Lung (tissue), 11 donors: ENCODE measurements at regions not wholly inside any gene's neighbourhood (a gene's known extent, or its start where the extent isn't known, plus 50 kb on each side); places are given as distances from the start of the nearest gene placed in this dataset.

ENCODE experiments used
- ATAC-seq: fragments of 200-7000 bp; cut with Tn5 transposase; one replicate; pipeline ENCODE4 v1.9.1; 2020; ENCODE audit warnings: moderate number of reproducible peaks; ENCODE audit not compliant: insufficient read depth, low FRiP score
- DNase-seq, 3 donors: peaks; one replicate each; pipeline ENCODE4 v3.0.0-alpha.2; 2013 to 2017
- H3K27ac ChIP-seq, 2 donors: one replicate each; pipeline ENCODE4 v1.5.1; 2013; ENCODE audit warnings: mild to moderate bottlenecking in 2 of 2, moderate library complexity in 2 of 2, control low read depth in 1 of 2, inconsistent platforms in 1 of 2, low read depth in 1 of 2, low read length in 1 of 2
- H3K27me3 ChIP-seq, 3 donors: one replicate each; pipeline ENCODE4 v1.5.1; 2013; ENCODE audit warnings: low read length in 2 of 3; ENCODE audit not compliant: control insufficient read depth in 3 of 3, insufficient read depth in 3 of 3
- H3K36me3 ChIP-seq, 4 donors: one replicate each; pipeline ENCODE4 v1.5.1; 2013; ENCODE audit warnings: low read length in 4 of 4, mild to moderate bottlenecking in 1 of 4, moderate library complexity in 1 of 4; ENCODE audit not compliant: control insufficient read depth in 4 of 4, insufficient read depth in 4 of 4
- H3K4me1 ChIP-seq, 5 donors: one replicate each; pipeline ENCODE4 v1.5.1; 2013; ENCODE audit warnings: low read length in 5 of 5, mild to moderate bottlenecking in 2 of 5, moderate library complexity in 1 of 5; ENCODE audit not compliant: control insufficient read depth in 5 of 5, insufficient read depth in 5 of 5
- H3K4me3 ChIP-seq: one replicate; pipeline ENCODE4 v1.5.1; 2013; ENCODE audit warnings: mild to moderate bottlenecking, control low read depth, moderate library complexity
- H3K9ac ChIP-seq, 2 donors: one replicate each; pipeline ENCODE4 v1.5.1; 2013; ENCODE audit warnings: low read length in 2 of 2, control low read depth in 1 of 2; ENCODE audit not compliant: insufficient read depth in 1 of 2
- H3K9me3 ChIP-seq, 4 donors: one replicate each; pipeline ENCODE4 v1.5.1; 2013; ENCODE audit warnings: low read length in 3 of 4, mild to moderate bottlenecking in 1 of 4, moderate library complexity in 1 of 4; ENCODE audit not compliant: control insufficient read depth in 4 of 4, insufficient read depth in 3 of 4
- CTCF ChIP-seq: IDR thresholded peaks from 2 replicates; pipeline ENCODE4 v1.5.1; 2012; ENCODE audit warnings: mild to moderate bottlenecking; ENCODE audit errors: control extremely low read depth, extremely low read depth
- WGBS, 2 donors: extraction: QIAGEN DNeasy Blood & Tissue Kit; methylation state at CpG; one replicate each; pipeline ENCODE4 v1.1.7; 2013; 5-methylcytosine and 5-hydroxymethylcytosine counted together
- donor health status: control.
- donor health status: control.
- donor health status: Bipolar disorder and iron deficiency.
- donor health status: healthy.
- donor health status: DM: yes; HTN: yes; CAD: no.

GRCh38 chr16:86444661-86445060, 65.7 kb upstream of the FOXF1 start:
- peaks cover 0 to 12% (median 3%) of the 10 kb centered on the region in 4 donors for H3K9me3 ChIP-seq
- peaks cover 0 to 7% (median 0%) of the 10 kb centered on the region in 3 donors for H3K27me3 ChIP-seq
- TF ChIP-seq CTCF = no peak
- H3K36me3 ChIP-seq = no peaks in the 10 kb centered on the region
- H3K4me1 ChIP-seq = peaks cover 0 to 18% (median 0%) of the 10 kb centered on the region in 5 donors
- DNase-seq (no peak), ATAC-seq (no peak)
- H3K9ac ChIP-seq = no peak overlapping the region
- WGBS, 2 donors = 37 to 70% methylated on average over 5 of the region's 5 CpGs
- H3K27ac ChIP-seq = no peak overlapping the region
- H3K4me3 ChIP-seq = no peak overlapping the region

- no peak overlapping the region for H3K9ac ChIP-seq
- no peak for TF ChIP-seq CTCF
- H3K27me3 ChIP-seq = peaks cover 0 to 7% (median 0%) of the 10 kb centered on the region in 3 donors
- DNase-seq = no peak
- no peak overlapping the region for H3K27ac ChIP-seq
- no peaks in the 10 kb centered on the region for H3K36me3 ChIP-seq
- H3K9me3 ChIP-seq = peaks cover 0 to 18% (median 3%) of the 10 kb centered on the region in 4 donors
- H3K4me1 ChIP-seq = peaks cover 0 to 20% (median 0%) of the 10 kb centered on the region in 5 donors
- no peak for ATAC-seq
- no peak overlapping the region for H3K4me3 ChIP-seq
- WGBS, 2 donors = 75 to 90% methylated on average over 7 of the region's 7 CpGs
Measured at GRCh38 chr16:86446279-86446678, 64.0 kb upstream of the FOXF1 start.

GRCh38 chr16:86447228-86447627, 63.1 kb upstream of the FOXF1 start:
- Histone ChIP-seq H3K4me3 (no peak overlapping the region), H3K27me3 (peaks cover 0 to 7% (median 0%) of the 10 kb centered on the region in 3 donors), H3K9ac (no peak overlapping the region), H3K27ac (no peak overlapping the region), H3K4me1 (peaks cover 0 to 20% (median 0%) of the 10 kb centered on the region in 5 donors), H3K9me3 (peaks cover 0 to 18% (median 3%) of the 10 kb centered on the region in 4 donors), H3K36me3 (no peaks in the 10 kb centered on the region)
- DNase-seq (no peak), ATAC-seq (no peak)
- WGBS, 2 donors = 78 to 93% methylated on average over 3 of the region's 3 CpGs
- TF ChIP-seq CTCF = no peak
